ENCODE measurements at regions not wholly inside any gene's neighbourhood (a gene's known extent, or its start where the extent isn't known, plus 50 kb on each side); places are given as distances from the start of the nearest gene placed in this dataset.

- no peaks in the 10 kb centered on the region for H3K9me3 Mint-ChIP-seq
- H3K27ac Mint-ChIP-seq, result no peak overlapping the region
- DNase-seq (ENCODE audit: low spot score in 2 of 2) (no peak), ATAC-seq (no peak)
- H3K36me3 Mint-ChIP-seq, result no peaks in the 10 kb centered on the region
Measured at GRCh38 chr6:141452354-141452686, 680.4 kb upstream of the GJE1 start.

GRCh38 chr6:141451511-141452353 is 681.0 kb upstream of the GJE1 start:
- Mint-ChIP-seq H3K36me3 (no peaks in the 10 kb centered on the region), H3K27ac (no peak overlapping the region), H3K9me3 (no peaks in the 10 kb centered on the region)
- DNase-seq (ENCODE audit: low spot score in 2 of 2) (no peak), ATAC-seq (no peak)

- DNase-seq (ENCODE audit: low spot score in 2 of 2) (no peak), ATAC-seq (no peak)
- H3K9me3 Mint-ChIP-seq, result no peaks in the 10 kb centered on the region
- H3K27ac Mint-ChIP-seq, result no peak overlapping the region
- no peaks in the 10 kb centered on the region for H3K36me3 Mint-ChIP-seq
Measured at GRCh38 chr6:141451181-141451510, 681.6 kb upstream of the GJE1 start.

GRCh38 chr6:141445928-141446628 is 686.6 kb upstream of the GJE1 start:
- DNase-seq (ENCODE audit: low spot score in 2 of 2), result no peak
- Mint-ChIP-seq H3K36me3 (no peaks in the 10 kb centered on the region), H3K9me3 (no peaks in the 10 kb centered on the region), H3K27ac (no peak overlapping the region)
- ATAC-seq, result no peak

GRCh38 chr6:141443668-141444289 is 688.9 kb upstream of the GJE1 start:
- no peaks in the 10 kb centered on the region for H3K36me3 Mint-ChIP-seq
- no peak for DNase-seq (ENCODE audit: low spot score in 2 of 2)
- no peaks in the 10 kb centered on the region for H3K9me3 Mint-ChIP-seq
- no peak overlapping the region for H3K27ac Mint-ChIP-seq
- ATAC-seq, result no peak

- ATAC-seq (no peak), DNase-seq (ENCODE audit: low spot score in 2 of 2) (no peak)
- Mint-ChIP-seq H3K27ac (no peak overlapping the region), H3K9me3 (no peaks in the 10 kb centered on the region), H3K36me3 (no peaks in the 10 kb centered on the region)
Measured at GRCh38 chr6:141443032-141443431, 689.7 kb upstream of the GJE1 start.

GRCh38 chr6:141439513-141439912 is 693.2 kb upstream of the GJE1 start:
- no peaks in the 10 kb centered on the region for H3K36me3 Mint-ChIP-seq
- H3K9me3 Mint-ChIP-seq, result no peaks in the 10 kb centered on the region
- no peak for DNase-seq (ENCODE audit: low spot score in 2 of 2)
- no peak for ATAC-seq
- H3K27ac Mint-ChIP-seq, result no peak overlapping the region

GRCh38 chr6:141437685-141438084 is 695.0 kb upstream of the GJE1 start:
- no peaks in the 10 kb centered on the region for H3K36me3 Mint-ChIP-seq
- H3K9me3 Mint-ChIP-seq, result no peaks in the 10 kb centered on the region
- H3K27ac Mint-ChIP-seq, result no peak overlapping the region
- ATAC-seq (no peak), DNase-seq (ENCODE audit: low spot score in 2 of 2) (no peak)

GRCh38 chr6:141437011-141437410 is 695.7 kb upstream of the GJE1 start:
- Mint-ChIP-seq H3K9me3 (no peaks in the 10 kb centered on the region), H3K36me3 (no peaks in the 10 kb centered on the region), H3K27ac (no peak overlapping the region)
- ATAC-seq (no peak), DNase-seq (ENCODE audit: low spot score in 2 of 2) (no peak)

- DNase-seq (ENCODE audit: low spot score in 2 of 2) (no peak), ATAC-seq (no peak)
- peaks cover 7 to 20% of the 10 kb centered on the region in 2 donors for H3K36me3 Mint-ChIP-seq
- no peak overlapping the region for H3K27ac Mint-ChIP-seq
- H3K9me3 Mint-ChIP-seq, result peaks cover 19% of the 10 kb centered on the region in 2 donors
Measured at GRCh38 chr6:141426400-141426980, 706.2 kb upstream of the GJE1 start.

GRCh38 chr6:141421378-141421777 is 711.3 kb upstream of the GJE1 start:
- Mint-ChIP-seq H3K9me3 (peaks cover 10 to 12% of the 10 kb centered on the region in 2 donors), H3K36me3 (peaks cover 7 to 11% of the 10 kb centered on the region in 2 donors), H3K27ac (no peak overlapping the region)
- DNase-seq (ENCODE audit: low spot score in 2 of 2) (no peak), ATAC-seq (no peak)

GRCh38 chr6:141418076-141418475 is 714.6 kb upstream of the GJE1 start:
- H3K27ac Mint-ChIP-seq, result no peak overlapping the region
- DNase-seq (ENCODE audit: low spot score in 2 of 2), result no peak
- no peak for ATAC-seq
- H3K9me3 Mint-ChIP-seq, result no peaks in the 10 kb centered on the region
- no peaks in the 10 kb centered on the region for H3K36me3 Mint-ChIP-seq

GRCh38 chr6:141415896-141416295 is 716.8 kb upstream of the GJE1 start:
- ATAC-seq, result no peak
- Mint-ChIP-seq H3K9me3 (no peaks in the 10 kb centered on the region), H3K36me3 (no peaks in the 10 kb centered on the region)

GRCh38 chr6:141413196-141413595 is 719.5 kb upstream of the GJE1 start:
- peaks cover 0 to 10% of the 10 kb centered on the region in 2 donors for H3K36me3 Mint-ChIP-seq
- peaks cover 7 to 10% of the 10 kb centered on the region in 2 donors for H3K9me3 Mint-ChIP-seq
- no peak for ATAC-seq
- no peak overlapping the region for H3K27ac Mint-ChIP-seq
- DNase-seq (ENCODE audit: low spot score in 2 of 2), result no peak

More at GRCh38 chr6:141415896-141416295, 716.8 kb upstream of the GJE1 start:
- no peak overlapping the region for H3K27ac Mint-ChIP-seq
- DNase-seq (ENCODE audit: low spot score in 2 of 2), result no peak

- Mint-ChIP-seq H3K27ac (no peak overlapping the region), H3K36me3 (peaks cover 0 to 14% of the 10 kb centered on the region in 2 donors), H3K9me3 (peaks cover 7 to 11% of the 10 kb centered on the region in 2 donors)
- ATAC-seq (no peak), DNase-seq (ENCODE audit: low spot score in 2 of 2) (no peak)
Measured at GRCh38 chr6:141406761-141407160, 726.0 kb upstream of the GJE1 start.

- Mint-ChIP-seq H3K9me3 (peaks cover 2 to 7% of the 10 kb centered on the region in 2 donors), H3K36me3 (peaks cover 0 to 7% of the 10 kb centered on the region in 2 donors), H3K27ac (no peak overlapping the region)
- ATAC-seq, result no peak
- DNase-seq (ENCODE audit: low spot score in 2 of 2), result no peak
Measured at GRCh38 chr6:141403827-141404226, 728.9 kb upstream of the GJE1 start.

- no peak for DNase-seq (ENCODE audit: low spot score in 2 of 2)
- Mint-ChIP-seq H3K9me3 (peaks cover 0 to under 1% of the 10 kb centered on the region in 2 donors), H3K27ac (no peak overlapping the region), H3K36me3 (peaks cover 0 to 5% of the 10 kb centered on the region in 2 donors)
- ATAC-seq, result no peak
Measured at GRCh38 chr6:141403103-141403502, 729.6 kb upstream of the GJE1 start.

Data from activated naive CD4-positive, alpha-beta T cell treated with anti-CD3 and anti-CD28 coated beads, Interleukin-2, amount 50 U/mL, for 72 hours (primary cell).